Colonic mucosa (tissue), 4 donors: ENCODE measurements at regions not wholly inside any gene's neighbourhood (a gene's known extent, or its start where the extent isn't known, plus 50 kb on each side); places are given as distances from the start of the nearest gene placed in this dataset.

Experiments used
- DNase-seq: peaks from one replicate; pipeline ENCODE4 v3.0.0-alpha.2; 2020
- H3K27ac ChIP-seq: fragments of 200-600 bp; one replicate; pipeline ENCODE4 v1.8.0; 2021
- H3K27me3 ChIP-seq: fragments of 200-600 bp; one replicate; pipeline ENCODE4 v1.8.0; 2021
- H3K36me3 ChIP-seq: fragments of 200-600 bp; one replicate; pipeline ENCODE4 v1.8.0; 2021
- H3K4me1 ChIP-seq: fragments of 200-600 bp; one replicate; pipeline ENCODE4 v1.8.0; 2021; ENCODE audit warnings: mild to moderate bottlenecking
- H3K4me3 ChIP-seq: fragments of 200-600 bp; one replicate; pipeline ENCODE4 v1.8.0; 2021
- H3K9ac ChIP-seq, 2 donors: one replicate each; pipeline ENCODE4 v1.7.0; 2013; ENCODE audit warnings: control low read depth in 2 of 2, low read depth in 2 of 2, low read length in 2 of 2
- H3K9me3 ChIP-seq: fragments of 200-600 bp; one replicate; pipeline ENCODE4 v1.8.0; 2021
- intact Hi-C: fragments of 100-400 bp; cut with DNase I; formaldehyde crosslinking; loops from one replicate; pipeline ENCODE4 v1.14.1; 2022
- TF ChIP-seq, protein P1 (sequence below): fragments of 200-600 bp; IDR thresholded peaks from one replicate; pipeline ENCODE4 v1.8.0; 2022; ENCODE audit warnings: antibody characterized with exemption, mild to moderate bottlenecking
- donor health status: healthy.
- donor health status: DM: no; HTN: no; CAD: no.
- donor health status: DM: no; HTN: no; CAD: no.

DNA sequence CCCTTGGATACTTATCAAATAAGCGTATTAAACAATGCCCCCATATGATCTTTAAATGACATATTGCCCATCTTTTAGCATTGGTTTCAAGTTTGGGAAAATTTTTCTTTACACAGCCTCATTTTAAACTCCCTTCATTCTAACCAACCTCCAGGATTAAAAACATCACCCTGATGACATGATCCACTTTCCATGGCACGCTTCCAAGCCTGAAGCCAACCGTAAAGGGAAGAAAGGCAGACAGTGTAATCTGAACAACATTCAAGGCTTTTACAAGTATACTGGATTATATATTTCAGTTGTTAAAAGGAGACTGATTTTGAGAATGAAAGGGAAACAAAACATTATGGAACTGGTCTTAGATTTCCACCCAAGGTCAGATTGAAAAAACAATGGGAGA is 1721.9 kb downstream of the OLFM4 start:
- Histone ChIP-seq H3K9ac (no peak overlapping the region), H3K4me3 (no peak overlapping the region), H3K27ac (no peak overlapping the region), H3K36me3 (no peaks in the 10 kb centered on the region), H3K9me3 (peaks cover 2% of the 10 kb centered on the region), H3K27me3 (no peaks in the 10 kb centered on the region), H3K4me1 (no peaks in the 10 kb centered on the region)
- intact Hi-C loops = no loop called here
- no peak for DNase-seq
- TF ChIP-seq, protein P1, sequence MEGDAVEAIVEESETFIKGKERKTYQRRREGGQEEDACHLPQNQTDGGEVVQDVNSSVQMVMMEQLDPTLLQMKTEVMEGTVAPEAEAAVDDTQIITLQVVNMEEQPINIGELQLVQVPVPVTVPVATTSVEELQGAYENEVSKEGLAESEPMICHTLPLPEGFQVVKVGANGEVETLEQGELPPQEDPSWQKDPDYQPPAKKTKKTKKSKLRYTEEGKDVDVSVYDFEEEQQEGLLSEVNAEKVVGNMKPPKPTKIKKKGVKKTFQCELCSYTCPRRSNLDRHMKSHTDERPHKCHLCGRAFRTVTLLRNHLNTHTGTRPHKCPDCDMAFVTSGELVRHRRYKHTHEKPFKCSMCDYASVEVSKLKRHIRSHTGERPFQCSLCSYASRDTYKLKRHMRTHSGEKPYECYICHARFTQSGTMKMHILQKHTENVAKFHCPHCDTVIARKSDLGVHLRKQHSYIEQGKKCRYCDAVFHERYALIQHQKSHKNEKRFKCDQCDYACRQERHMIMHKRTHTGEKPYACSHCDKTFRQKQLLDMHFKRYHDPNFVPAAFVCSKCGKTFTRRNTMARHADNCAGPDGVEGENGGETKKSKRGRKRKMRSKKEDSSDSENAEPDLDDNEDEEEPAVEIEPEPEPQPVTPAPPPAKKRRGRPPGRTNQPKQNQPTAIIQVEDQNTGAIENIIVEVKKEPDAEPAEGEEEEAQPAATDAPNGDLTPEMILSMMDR = no peak

DNA sequence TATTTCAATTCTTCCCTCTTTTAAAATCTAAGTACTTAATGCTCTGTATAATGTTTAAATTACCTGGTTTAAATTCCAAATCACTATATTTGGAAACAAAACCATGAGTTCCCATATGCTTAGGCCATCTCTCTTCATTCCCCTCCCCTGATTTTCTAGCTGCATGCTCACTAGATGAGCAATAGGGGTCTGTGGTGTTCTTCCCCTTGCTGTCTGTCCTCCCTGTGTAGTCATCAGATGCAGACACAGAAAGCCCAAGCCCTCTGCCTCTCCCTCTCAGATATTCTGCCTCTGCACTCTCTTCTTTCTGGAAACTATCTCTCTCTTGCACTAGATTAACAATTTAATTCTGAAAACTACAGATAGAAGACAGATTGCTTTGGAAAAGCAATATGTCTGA is 1730.2 kb downstream of the OLFM4 start:
- H3K9ac ChIP-seq = no peak overlapping the region
- H3K36me3 ChIP-seq = no peaks in the 10 kb centered on the region
- no peaks in the 10 kb centered on the region for H3K4me1 ChIP-seq
- peaks cover 4% of the 10 kb centered on the region for H3K9me3 ChIP-seq
- no peak overlapping the region for H3K4me3 ChIP-seq
- no peak overlapping the region for H3K27ac ChIP-seq
- H3K27me3 ChIP-seq = no peaks in the 10 kb centered on the region
- DNase-seq = no peak
- TF ChIP-seq, protein P1 = no peak
- intact Hi-C loops = no loop called here

DNA sequence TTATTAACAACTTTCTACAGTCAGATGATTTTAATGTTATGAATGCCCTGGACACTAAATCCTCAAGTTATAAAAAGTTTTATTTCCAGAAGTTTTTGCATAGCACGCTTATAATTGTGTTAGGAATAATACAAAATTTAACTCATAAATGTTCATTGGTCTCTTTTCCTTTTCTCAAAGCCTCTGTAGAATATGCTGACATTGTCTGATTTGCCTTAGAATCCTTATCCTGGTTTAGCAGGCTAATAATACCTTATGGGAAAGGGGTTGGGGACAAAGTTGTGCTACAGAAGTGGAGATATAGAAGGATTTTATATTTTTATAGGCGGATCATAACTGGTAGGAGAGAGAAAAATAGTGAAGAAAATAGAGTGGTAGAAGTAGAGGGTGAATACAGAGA is 1739.6 kb downstream of the OLFM4 start:
- Histone ChIP-seq H3K36me3 (no peaks in the 10 kb centered on the region), H3K4me3 (no peak overlapping the region), H3K9ac (no peak overlapping the region), H3K4me1 (no peaks in the 10 kb centered on the region), H3K27me3 (no peaks in the 10 kb centered on the region), H3K27ac (no peak overlapping the region), H3K9me3 (no peaks in the 10 kb centered on the region)
- intact Hi-C loops = no loop called here
- TF ChIP-seq, protein P1 = no peak
- no peak for DNase-seq

DNA sequence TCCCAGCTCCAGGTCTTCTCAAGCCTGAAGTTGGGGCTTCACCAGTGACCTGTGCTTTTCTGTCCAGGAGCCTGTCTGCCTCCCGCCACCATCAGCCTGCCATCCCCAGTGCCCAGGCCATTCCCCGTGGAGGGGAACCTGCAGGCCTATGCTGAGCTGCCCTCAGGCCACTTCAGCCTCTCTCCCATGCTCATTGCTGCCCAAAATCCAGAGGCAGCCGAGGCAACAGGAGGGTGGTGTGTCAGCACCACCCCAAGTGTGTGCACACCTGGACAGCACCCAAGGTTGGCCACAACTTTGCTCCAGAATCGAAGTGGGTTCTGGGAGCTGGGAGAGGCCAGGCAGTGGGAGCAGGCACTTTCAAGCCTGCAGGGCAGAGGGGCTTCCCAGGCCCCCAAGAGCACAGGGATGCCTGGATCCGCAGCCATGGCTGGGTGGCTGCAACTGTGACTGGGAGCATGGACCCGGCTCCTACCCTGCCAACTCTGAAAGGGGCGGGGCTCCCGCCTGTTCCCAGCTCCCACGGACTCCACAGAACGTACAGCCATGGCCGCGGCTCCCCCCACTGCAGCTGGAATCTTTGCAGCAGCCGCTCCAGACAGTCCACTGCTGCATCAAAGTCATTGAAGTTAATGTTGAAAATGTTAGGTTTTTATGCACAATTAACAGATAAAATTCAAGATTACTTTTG is 1747.0 kb downstream of the OLFM4 start:
- DNase-seq = no peak
- Histone ChIP-seq H3K4me3 (no peak overlapping the region), H3K4me1 (no peaks in the 10 kb centered on the region), H3K27me3 (no peaks in the 10 kb centered on the region), H3K9me3 (no peaks in the 10 kb centered on the region), H3K27ac (no peak overlapping the region), H3K9ac (no peak overlapping the region), H3K36me3 (no peaks in the 10 kb centered on the region)
- TF ChIP-seq, protein P1 = no peak
- intact Hi-C loops = no loop called here

DNA sequence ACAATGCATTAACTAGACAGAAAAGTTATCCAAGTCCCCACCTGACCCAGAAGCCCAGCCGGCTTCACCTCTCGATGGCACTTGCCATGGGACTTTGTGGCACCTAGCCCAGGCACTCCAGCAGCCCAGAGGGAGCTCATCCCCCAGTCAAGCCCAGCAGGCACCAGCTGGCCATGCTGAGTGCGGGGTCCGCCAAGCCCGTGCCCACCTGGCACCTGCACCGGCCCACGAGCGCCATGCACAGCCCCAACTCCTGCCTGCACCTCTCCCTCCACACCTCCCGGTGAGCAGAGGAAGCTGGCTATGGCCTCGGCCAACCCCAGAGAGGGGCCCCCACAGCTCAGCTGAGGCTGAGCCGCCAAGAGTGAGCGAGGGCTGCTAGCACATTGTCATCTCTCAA is 1759.1 kb downstream of the OLFM4 start:
- H3K9ac ChIP-seq = no peak overlapping the region
- H3K27me3 ChIP-seq = no peaks in the 10 kb centered on the region
- intact Hi-C loops = no loop called here
- no peak overlapping the region for H3K27ac ChIP-seq
- no peaks in the 10 kb centered on the region for H3K4me1 ChIP-seq
- TF ChIP-seq, protein P1 = no peak
- no peak for DNase-seq
- H3K36me3 ChIP-seq = no peaks in the 10 kb centered on the region
- peaks cover 5% of the 10 kb centered on the region for H3K9me3 ChIP-seq
- no peak overlapping the region for H3K4me3 ChIP-seq
